Thyroid gland (tissue), 4 donors: ENCODE measurements at regions not wholly inside any gene's neighbourhood (a gene's known extent, or its start where the extent isn't known, plus 50 kb on each side); places are given as distances from the start of the nearest gene placed in this dataset.

ENCODE experiments used
- DNase-seq, 2 donors: peaks; one replicate each; pipeline ENCODE4 v3.0.0-alpha.2; 2019
- H3K27ac ChIP-seq, 3 donors: fragments of 200-600 bp; sonication (generic); 1 replicate in 2 of 3; 2 replicates in 1 of 3; pipeline ENCODE4 v1.5.1; 2016 to 2019; ENCODE audit warnings: mild to moderate bottlenecking in 1 of 3, moderate library complexity in 1 of 3
- H3K27me3 ChIP-seq: fragments of 200-600 bp; sonication (generic); one replicate; pipeline ENCODE4 v1.5.1; 2019
- H3K36me3 ChIP-seq, 2 donors: fragments of 200-600 bp; sonication (generic); one replicate each; pipeline ENCODE4 v1.5.1; 2016 to 2019
- H3K4me1 ChIP-seq, 2 donors: fragments of 200-600 bp; sonication (generic); one replicate each; pipeline ENCODE4 v1.5.1; 2017 to 2019
- H3K4me3 ChIP-seq, 3 donors: fragments of 200-600 bp; sonication (generic); replicated peaks in 1 of 3; 1 replicate in 2 of 3; 2 replicates in 1 of 3; pipeline ENCODE4 v1.5.1; 2016; ENCODE audit warnings: mild to moderate bottlenecking in 1 of 3
- H3K9me3 ChIP-seq: fragments of 200-600 bp; sonication (generic); one replicate; pipeline ENCODE4 v1.5.1; 2017
- CTCF ChIP-seq, 6 experiments: fragments of 200-600 bp in 3 of 6; fragments of 450-650 bp in 3 of 6; sonication (generic) in 3 of 6; IDR thresholded peaks; one replicate each; pipeline ENCODE4 v1.5.1; 2016 to 2019; ENCODE audit warnings: antibody characterized with exemption in 6 of 6, mild to moderate bottlenecking in 2 of 6, inconsistent platforms in 1 of 6, moderate library complexity in 1 of 6
- POLR2A ChIP-seq, 2 donors: fragments of 450-650 bp; IDR thresholded peaks; one replicate each; pipeline ENCODE4 v1.6.1; 2017; ENCODE audit warnings: antibody characterized with exemption in 2 of 2, mild to moderate bottlenecking in 2 of 2, moderate library complexity in 1 of 2
- WGBS, 2 donors: methylation state at CpG; one replicate each; pipeline ENCODE4 v1.1.5; 2017; 5-methylcytosine and 5-hydroxymethylcytosine counted together
- intact Hi-C: fragments of 100-400 bp; cut with DNase I; formaldehyde crosslinking; loops from one replicate; pipeline ENCODE4 v1.15.1; 2023

- Histone ChIP-seq H3K27me3 (no peaks in the 10 kb centered on the region), H3K4me3 (no peak overlapping the region), H3K27ac (no peak overlapping the region), H3K36me3 (no peaks in the 10 kb centered on the region), H3K4me1 (no peaks in the 10 kb centered on the region), H3K9me3 (no peaks in the 10 kb centered on the region)
- TF ChIP-seq CTCF (IDR thresholded peaks at IDR 0.05) (no peak), POLR2A (IDR thresholded peaks at IDR 0.05) (no peak)
- no peak for DNase-seq
- intact Hi-C loops = no loop called here
Measured at GRCh38 chr11:81112718-81113117, 1620.9 kb downstream of the FAM181B start.

GRCh38 chr11:81104051-81104450 is 1629.6 kb downstream of the FAM181B start:
- 74 to 81% methylated on average over 5 of the region's 5 CpGs for WGBS, 2 donors
- TF ChIP-seq CTCF (IDR thresholded peaks at IDR 0.05) (no peak), POLR2A (IDR thresholded peaks at IDR 0.05) (no peak)
- H3K4me1 ChIP-seq = no peaks in the 10 kb centered on the region
- no peak overlapping the region for H3K27ac ChIP-seq
- no peaks in the 10 kb centered on the region for H3K9me3 ChIP-seq
- DNase-seq = no peak
- intact Hi-C loops = no loop called here
- H3K4me3 ChIP-seq = no peak overlapping the region
- H3K27me3 ChIP-seq = no peaks in the 10 kb centered on the region
- no peaks in the 10 kb centered on the region for H3K36me3 ChIP-seq

- TF ChIP-seq CTCF (IDR thresholded peaks at IDR 0.05) (no peak), POLR2A (IDR thresholded peaks at IDR 0.05) (no peak)
- intact Hi-C loops = no loop called here
- WGBS, 2 donors = 65 to 67% methylated on average over 1 of the region's 1 CpG
Measured at GRCh38 chr11:81098471-81098870, 1635.2 kb downstream of the FAM181B start.

GRCh38 chr11:81092522-81092921 is 1641.1 kb downstream of the FAM181B start:
- H3K27ac ChIP-seq = no peak overlapping the region
- intact Hi-C loops = no loop called here
- no peak for DNase-seq
- H3K27me3 ChIP-seq = no peaks in the 10 kb centered on the region
- H3K9me3 ChIP-seq = no peaks in the 10 kb centered on the region
- no peaks in the 10 kb centered on the region for H3K4me1 ChIP-seq
- no peak for TF ChIP-seq CTCF (IDR thresholded peaks at IDR 0.05)
- no peaks in the 10 kb centered on the region for H3K36me3 ChIP-seq
- no peak overlapping the region for H3K4me3 ChIP-seq

More at GRCh38 chr11:81098471-81098870, 1635.2 kb downstream of the FAM181B start:
- Histone ChIP-seq H3K36me3 (no peaks in the 10 kb centered on the region), H3K9me3 (no peaks in the 10 kb centered on the region), H3K27ac (no peak overlapping the region), H3K27me3 (no peaks in the 10 kb centered on the region), H3K4me1 (no peaks in the 10 kb centered on the region), H3K4me3 (no peak overlapping the region)
- DNase-seq = no peak

DNA sequence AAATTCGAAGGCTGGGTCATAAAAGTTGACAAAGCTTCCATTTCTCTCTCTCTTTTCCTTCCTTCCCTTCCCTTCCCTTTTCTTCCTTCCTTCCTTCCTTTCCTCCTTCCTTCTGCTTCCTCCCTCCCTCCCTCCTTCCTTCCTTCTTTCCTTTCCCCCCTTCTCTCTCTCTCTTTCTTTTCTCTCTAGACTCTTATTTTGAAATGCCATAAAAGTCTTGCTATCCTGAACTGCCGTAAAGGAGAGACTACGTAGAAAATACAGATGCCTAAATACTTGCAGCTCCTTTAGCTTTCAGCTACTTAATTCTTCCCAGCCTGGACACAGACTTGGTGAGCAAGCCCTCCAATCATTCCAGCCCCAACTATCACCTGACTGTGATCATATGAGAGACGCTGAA is 1644.4 kb downstream of the FAM181B start:
- intact Hi-C loops = no loop called here
- no peaks in the 10 kb centered on the region for H3K36me3 ChIP-seq
- H3K4me1 ChIP-seq = no peaks in the 10 kb centered on the region
- H3K4me3 ChIP-seq = no peak overlapping the region
- no peaks in the 10 kb centered on the region for H3K27me3 ChIP-seq
- DNase-seq = no peak
- H3K9me3 ChIP-seq = no peaks in the 10 kb centered on the region
- 57 to 61% methylated on average over 4 of the region's 4 CpGs for WGBS, 2 donors
- TF ChIP-seq CTCF (IDR thresholded peaks at IDR 0.05) (no peak), POLR2A (IDR thresholded peaks at IDR 0.05) (no peak)
- no peak overlapping the region for H3K27ac ChIP-seq
